ENCODE measurements at regions not wholly inside any gene's neighbourhood (a gene's known extent, or its start where the extent isn't known, plus 50 kb on each side); places are given as distances from the start of the nearest gene placed in this dataset.

GRCh38 chr1:60678802-60679201, 403.6 kb upstream of the NFIA start:
- Histone ChIP-seq H3K4me2 (ENCODE audit: low read length) (no peak overlapping the region), H3K36me3 (ENCODE audit: insufficient read depth, low read length) (no peaks in the 10 kb centered on the region), H3K4me3 (ENCODE audit: low read length) (no peak overlapping the region), H2AFZ (ENCODE audit: low read depth, low read length) (no peak overlapping the region), H3K27me3 (ENCODE audit: insufficient read depth, low read depth, low read length) (no peaks in the 10 kb centered on the region), H3F3A (ENCODE audit: insufficient read depth, low read length, poor library complexity, severe bottlenecking) (no peaks in the 10 kb centered on the region), H3K9me2 (ENCODE audit: insufficient read depth, low read length) (no peaks in the 10 kb centered on the region), H3K9me3 (ENCODE audit: low read length) (no peaks in the 10 kb centered on the region), H4K20me1 (ENCODE audit: insufficient read depth) (no peaks in the 10 kb centered on the region), H3K27ac (ENCODE audit: low read length) (no peak overlapping the region), H3K79me2 (replicated peaks; ENCODE audit: insufficient read depth, low read length) (no peaks in the 10 kb centered on the region), H3K9ac (ENCODE audit: low read length) (no peak overlapping the region)
- TF ChIP-seq EP300 (conservative IDR thresholded peaks at IDR 0.05; ENCODE audit: poor library complexity, severe bottlenecking) = no peak
- no peak for TF ChIP-seq REST (IDR thresholded peaks at IDR 0.05; ENCODE audit: borderline replicate concordance)
- no peak for TF ChIP-seq CTCF (IDR thresholded peaks at IDR 0.05; ENCODE audit: poor library complexity, severe bottlenecking)
- TF ChIP-seq MXI1 (conservative IDR thresholded peaks at IDR 0.05; ENCODE audit: poor library complexity, severe bottlenecking) = no peak
- TF ChIP-seq TAF1 (IDR thresholded peaks at IDR 0.05; ENCODE audit: low read depth) = no peak
- TF ChIP-seq POLR2AphosphoS5 (IDR thresholded peaks at IDR 0.05) = no peak
- TF ChIP-seq SMC3 (conservative IDR thresholded peaks at IDR 0.05; ENCODE audit: poor library complexity) = no peak
- TF ChIP-seq EZH2 (IDR thresholded peaks at IDR 0.05; ENCODE audit: borderline replicate concordance, insufficient read depth, low read length, poor library complexity, severe bottlenecking) = no peak
- TF ChIP-seq RAD21 (conservative IDR thresholded peaks at IDR 0.05) = no peak

- H3K4me2 ChIP-seq (ENCODE audit: low read length) = no peak overlapping the region
- H2AFZ ChIP-seq (ENCODE audit: low read depth, low read length) = no peak overlapping the region
- H3K9ac ChIP-seq (ENCODE audit: low read length) = no peak overlapping the region
- no peak overlapping the region for H3K4me3 ChIP-seq (ENCODE audit: low read length)
- H3K9me2 ChIP-seq (ENCODE audit: insufficient read depth, low read length) = no peaks in the 10 kb centered on the region
- TF ChIP-seq CTCF (IDR thresholded peaks at IDR 0.05; ENCODE audit: poor library complexity, severe bottlenecking) (no peak), RAD21 (conservative IDR thresholded peaks at IDR 0.05) (no peak), MXI1 (conservative IDR thresholded peaks at IDR 0.05; ENCODE audit: poor library complexity, severe bottlenecking) (no peak), SMC3 (conservative IDR thresholded peaks at IDR 0.05; ENCODE audit: poor library complexity) (no peak), REST (IDR thresholded peaks at IDR 0.05; ENCODE audit: borderline replicate concordance) (no peak), EZH2 (IDR thresholded peaks at IDR 0.05; ENCODE audit: borderline replicate concordance, insufficient read depth, low read length, poor library complexity, severe bottlenecking) (no peak), EP300 (conservative IDR thresholded peaks at IDR 0.05; ENCODE audit: poor library complexity, severe bottlenecking) (no peak), TAF1 (IDR thresholded peaks at IDR 0.05; ENCODE audit: low read depth) (no peak), POLR2AphosphoS5 (IDR thresholded peaks at IDR 0.05) (no peak)
- no peaks in the 10 kb centered on the region for H3K9me3 ChIP-seq (ENCODE audit: low read length)
- H3K36me3 ChIP-seq (ENCODE audit: insufficient read depth, low read length) = no peaks in the 10 kb centered on the region
- H3K27ac ChIP-seq (ENCODE audit: low read length) = no peak overlapping the region
- no peaks in the 10 kb centered on the region for H3F3A ChIP-seq (ENCODE audit: insufficient read depth, low read length, poor library complexity, severe bottlenecking)
- H3K79me2 ChIP-seq (replicated peaks; ENCODE audit: insufficient read depth, low read length) = no peaks in the 10 kb centered on the region
- no peaks in the 10 kb centered on the region for H3K27me3 ChIP-seq (ENCODE audit: insufficient read depth, low read depth, low read length)
- no peaks in the 10 kb centered on the region for H4K20me1 ChIP-seq (ENCODE audit: insufficient read depth)
These were observed 404.0 kb upstream of the NFIA start for GRCh38 chr1:60678391-60678790.
